ENCODE measurements at regions not wholly inside any gene's neighbourhood (a gene's known extent, or its start where the extent isn't known, plus 50 kb on each side); places are given as distances from the start of the nearest gene placed in this dataset.

DNA sequence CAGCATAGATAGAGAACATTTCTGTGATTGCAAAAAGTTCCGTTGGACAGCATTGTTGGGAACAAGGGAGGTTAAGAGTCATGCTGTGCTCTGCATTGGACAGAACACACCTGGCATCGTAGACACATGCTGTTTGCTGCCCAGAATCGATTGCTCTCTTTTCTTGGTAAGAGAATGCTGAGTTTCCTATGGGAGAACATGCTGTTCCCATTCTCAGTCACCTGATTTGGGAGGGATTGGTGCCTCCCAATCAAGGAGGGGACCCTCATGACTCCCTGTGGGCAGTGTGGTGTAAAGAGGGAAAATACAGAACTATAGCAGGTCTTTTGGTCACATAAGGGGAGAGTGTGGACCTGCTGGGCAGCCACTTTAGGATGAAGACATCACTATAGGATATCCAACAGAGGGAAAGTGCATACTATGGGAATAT lies 555.4 kb upstream of the CLINT1 start:
- DNase-seq (ENCODE audit: low read depth in 4 of 4, low spot score in 3 of 4), result no peak

GRCh38 chr5:158413122-158413680 lies 554.3 kb upstream of the CLINT1 start:
- DNase-seq (ENCODE audit: low read depth in 4 of 4, low spot score in 3 of 4), result no peak

DNA sequence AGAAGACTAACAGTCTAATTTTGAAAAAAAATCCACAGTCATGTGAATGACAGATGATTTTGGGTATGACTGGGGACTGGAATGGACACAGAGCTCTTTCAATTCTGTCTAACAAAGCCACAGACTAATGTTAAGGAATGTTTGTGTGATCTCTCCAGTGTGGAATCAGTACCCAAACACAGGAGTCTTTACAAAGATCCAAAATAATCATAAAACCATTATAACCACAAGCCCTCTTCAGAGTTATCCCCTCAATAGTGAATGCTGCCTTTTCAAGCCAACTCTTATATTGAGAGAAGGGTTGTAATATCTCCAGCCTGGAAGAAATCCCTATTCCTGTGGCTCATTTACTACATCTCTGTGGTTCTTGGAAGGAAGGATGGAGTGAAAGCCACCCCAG lies 552.0 kb upstream of the CLINT1 start:
- no peak for DNase-seq (ENCODE audit: low read depth in 4 of 4, low spot score in 3 of 4)

- no peak for DNase-seq (ENCODE audit: low read depth in 4 of 4, low spot score in 3 of 4)
Observed at GRCh38 chr5:158409507-158409906, 550.6 kb upstream of the CLINT1 start.

GRCh38 chr5:158407824-158408195 lies 548.9 kb upstream of the CLINT1 start:
- no peak for DNase-seq (ENCODE audit: low read depth in 4 of 4, low spot score in 3 of 4)

DNA sequence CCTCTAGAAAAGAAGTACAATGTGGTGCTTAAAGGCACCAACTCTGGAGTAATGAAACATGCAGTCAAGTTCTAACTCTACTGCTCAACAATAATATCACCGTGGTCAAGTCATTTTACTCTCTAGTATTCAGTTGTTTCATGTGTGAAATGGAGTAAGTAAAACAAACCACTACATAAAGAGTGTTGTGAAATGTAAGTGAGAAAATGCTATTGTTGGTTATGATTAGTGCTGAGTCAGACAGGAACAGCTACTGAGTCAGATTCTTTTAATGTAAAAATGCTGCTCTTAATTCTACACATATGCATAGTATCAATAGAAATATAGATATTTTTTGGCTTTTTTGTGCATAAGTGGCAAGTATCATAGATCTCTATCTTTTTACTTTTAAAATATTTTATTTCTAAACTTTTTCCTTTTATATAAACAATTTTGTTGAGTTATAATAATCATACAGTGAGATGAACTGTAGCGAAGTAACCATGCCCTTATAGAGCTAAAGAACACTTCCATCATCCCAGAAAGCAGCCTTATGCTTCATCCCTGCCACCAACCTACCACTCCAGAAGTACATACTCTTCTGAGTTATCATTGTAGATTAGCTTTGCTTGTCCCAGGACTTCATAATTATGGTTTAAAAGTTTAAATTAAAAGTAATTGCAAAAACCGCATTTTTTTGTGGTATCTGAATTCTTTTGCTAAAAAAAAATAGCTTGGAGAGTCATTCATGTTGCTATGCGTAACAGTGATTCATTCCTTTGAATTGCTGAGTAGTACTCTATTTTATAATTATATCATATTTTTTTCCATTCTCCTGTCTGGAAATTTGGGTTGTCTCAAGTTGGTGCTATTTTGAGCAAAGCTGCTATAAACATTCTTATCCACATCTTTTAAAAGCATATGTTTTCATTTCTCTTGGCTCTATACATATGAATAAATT lies 548.2 kb upstream of the CLINT1 start:
- no peak for DNase-seq (ENCODE audit: low read depth in 4 of 4, low spot score in 3 of 4)

- DNase-seq (ENCODE audit: low read depth in 4 of 4, low spot score in 3 of 4), result no peak
Observed at GRCh38 chr5:158398360-158399201, 539.6 kb upstream of the CLINT1 start.

DNA sequence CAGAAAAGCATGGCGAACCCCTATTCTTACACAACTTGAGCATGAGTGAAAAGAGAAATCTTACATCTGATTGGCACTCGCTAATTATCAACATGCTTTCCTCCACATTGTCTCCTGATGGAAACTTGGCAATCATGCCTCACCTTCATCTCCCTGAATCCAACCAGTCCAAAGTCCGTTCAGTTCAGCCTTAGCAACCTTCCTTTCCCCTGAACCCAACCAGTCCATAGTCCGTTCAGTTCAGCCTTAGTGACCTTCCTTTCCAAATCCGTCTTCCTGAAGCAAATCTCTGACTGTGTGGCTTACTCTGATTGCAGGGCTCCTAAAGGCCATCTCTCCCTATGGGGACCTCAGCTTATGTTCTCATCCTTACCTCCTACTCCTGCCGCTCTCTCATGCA lies 538.3 kb upstream of the CLINT1 start:
- DNase-seq (ENCODE audit: low read depth in 4 of 4, low spot score in 3 of 4), result no peak

- no peak for DNase-seq (ENCODE audit: low read depth in 4 of 4, low spot score in 3 of 4)
Observed at GRCh38 chr5:158394102-158394501, 535.2 kb upstream of the CLINT1 start.

GRCh38 chr5:158393457-158393856 lies 534.5 kb upstream of the CLINT1 start:
- DNase-seq (ENCODE audit: low read depth in 4 of 4, low spot score in 3 of 4), result no peak

DNA sequence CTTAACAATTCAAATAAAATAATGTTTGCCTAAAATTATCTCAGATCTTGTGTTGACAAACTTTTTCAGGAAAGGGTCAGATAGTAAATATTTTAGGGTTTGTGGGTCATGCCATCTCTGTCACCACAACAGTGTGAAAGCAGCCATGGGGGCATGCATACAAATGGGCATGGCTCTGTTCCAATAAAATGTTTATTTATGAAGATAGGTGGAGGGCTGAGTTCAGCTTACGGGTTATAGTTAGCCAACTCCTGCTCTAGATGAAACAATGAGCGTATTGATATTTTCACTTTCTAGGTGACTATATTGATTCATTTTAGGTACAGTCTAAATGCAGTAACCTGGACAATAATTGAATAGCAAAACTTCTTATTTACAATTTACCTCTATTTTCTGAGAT lies 533.8 kb upstream of the CLINT1 start:
- DNase-seq (ENCODE audit: low read depth in 4 of 4, low spot score in 3 of 4), result no peak

DNA sequence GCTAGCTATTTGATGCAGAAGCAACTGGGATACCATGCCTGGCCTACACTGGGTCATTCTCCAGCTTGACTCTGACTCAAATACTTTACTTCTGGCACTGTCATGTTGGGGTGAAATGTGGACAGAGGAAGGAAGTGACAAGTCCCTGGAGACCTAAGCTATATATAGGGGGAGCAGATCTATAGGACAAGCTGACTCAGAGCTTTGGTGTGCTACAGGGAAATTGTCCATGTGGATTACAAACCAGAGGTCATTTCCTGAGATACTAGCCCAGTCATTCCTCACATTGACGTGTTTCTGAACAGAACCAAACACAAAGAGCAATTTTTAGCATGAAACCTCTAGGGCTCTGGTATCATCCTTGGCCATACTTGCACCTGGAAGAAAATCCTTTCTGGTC lies 531.6 kb upstream of the CLINT1 start:
- DNase-seq (ENCODE audit: low read depth in 4 of 4, low spot score in 3 of 4), result no peak

DNA sequence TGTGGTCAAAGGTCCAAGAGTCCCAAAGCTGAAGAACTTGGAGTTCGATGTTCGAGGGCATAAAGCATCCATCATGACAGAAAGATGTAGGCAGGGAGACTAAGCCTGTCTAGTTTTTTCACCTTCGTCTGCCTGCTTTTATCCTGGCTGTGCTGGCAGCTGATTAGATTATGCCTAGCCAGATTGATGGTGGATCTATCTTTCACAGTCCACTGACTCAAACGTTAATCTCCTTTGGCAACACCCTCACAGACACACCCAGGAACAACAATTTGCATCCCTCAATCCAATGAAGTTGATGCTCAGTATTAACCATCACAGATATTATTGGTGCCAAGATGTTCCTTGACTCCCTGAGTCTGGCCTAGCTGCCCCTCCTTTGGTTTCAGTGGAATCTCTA lies 530.8 kb upstream of the CLINT1 start:
- no peak for DNase-seq (ENCODE audit: low read depth in 4 of 4, low spot score in 3 of 4)

DNA sequence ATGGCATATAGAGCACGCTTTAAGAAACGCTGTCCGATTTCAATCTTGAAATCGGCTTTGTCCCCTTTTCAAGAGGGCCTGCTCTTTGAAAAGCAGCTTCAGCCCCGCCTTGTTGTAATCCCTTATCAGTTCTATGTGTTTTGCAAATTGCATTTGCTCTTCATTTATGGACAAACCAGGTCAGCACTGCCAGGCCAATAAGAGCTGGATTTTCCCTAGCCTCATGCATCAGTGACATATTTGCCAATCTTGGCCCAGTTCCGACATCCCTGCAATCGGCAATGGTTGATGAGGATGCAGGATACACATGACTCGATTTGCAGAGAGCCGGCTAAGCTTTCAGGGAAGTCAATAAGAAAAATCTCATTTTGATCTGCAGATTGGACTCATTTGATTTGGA lies 529.1 kb upstream of the CLINT1 start:
- DNase-seq (ENCODE audit: low read depth in 4 of 4, low spot score in 3 of 4), result no peak

GRCh38 chr5:158387499-158387898 lies 528.6 kb upstream of the CLINT1 start:
- no peak for DNase-seq (ENCODE audit: low read depth in 4 of 4, low spot score in 3 of 4)

- no peak for DNase-seq (ENCODE audit: low read depth in 4 of 4, low spot score in 3 of 4)
Observed at GRCh38 chr5:158385982-158386381, 527.0 kb upstream of the CLINT1 start.

DNA sequence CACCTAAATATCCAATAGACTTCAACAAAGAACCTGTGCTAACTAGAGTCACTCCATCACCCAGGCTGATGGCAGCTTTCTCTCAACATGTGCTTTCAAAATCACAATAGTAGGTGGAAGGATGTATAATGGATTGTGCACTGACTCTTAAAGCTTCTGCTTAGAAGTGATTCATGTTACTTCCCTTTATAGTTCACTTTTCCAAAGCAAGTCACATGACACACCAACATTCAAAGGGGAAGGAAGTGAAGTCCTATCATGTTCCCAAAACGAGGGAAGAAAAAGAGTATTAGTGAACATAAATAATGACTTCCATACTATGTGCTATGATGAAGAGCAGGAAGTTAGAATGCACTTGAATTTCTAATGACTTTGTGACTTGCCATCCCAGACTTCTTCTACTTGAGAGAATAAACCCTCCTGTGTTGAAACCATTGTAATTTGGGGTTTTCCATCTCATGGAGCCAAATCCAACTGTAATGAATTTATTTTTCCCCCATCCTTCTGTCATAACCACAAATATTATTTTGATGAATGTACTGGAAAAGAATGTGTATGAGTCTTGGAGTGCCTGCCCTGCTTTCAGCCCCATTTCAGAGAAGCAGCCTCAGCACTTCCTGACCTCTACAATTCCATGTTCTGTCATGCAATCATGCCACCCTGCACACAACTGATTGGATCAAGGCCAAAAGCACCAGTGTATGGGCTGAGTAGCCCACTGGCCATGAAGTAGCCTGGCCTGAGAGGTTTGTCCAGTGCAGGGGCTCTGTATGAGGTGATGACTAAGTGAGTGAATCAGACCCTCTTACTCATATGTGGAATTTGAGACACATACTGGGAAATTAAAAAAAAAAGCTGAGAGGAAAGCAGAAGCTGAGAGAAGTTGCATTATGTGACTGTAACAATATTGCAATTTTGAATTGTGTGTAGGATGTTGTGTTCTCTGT lies 525.9 kb upstream of the CLINT1 start:
- no peak for DNase-seq (ENCODE audit: low read depth in 4 of 4, low spot score in 3 of 4)

DNA sequence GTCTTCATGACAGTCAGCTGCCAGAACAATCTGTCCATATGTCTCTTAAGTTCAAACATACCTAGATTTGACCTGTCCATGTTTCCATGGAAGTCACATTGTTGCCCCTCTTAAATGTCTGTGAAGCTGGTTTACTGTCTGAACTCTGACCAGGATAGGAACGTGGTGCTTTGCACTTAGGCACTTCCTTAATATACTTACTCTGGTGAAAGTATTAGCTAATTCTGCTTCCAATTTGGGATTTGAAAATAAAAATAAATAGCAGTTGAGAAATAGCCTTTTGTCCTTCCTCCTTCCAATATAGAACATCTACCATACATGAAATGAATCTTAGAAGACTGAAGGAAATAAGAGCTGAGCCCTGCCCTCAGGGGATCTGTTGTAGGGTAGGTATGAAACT lies 524.5 kb upstream of the CLINT1 start:
- DNase-seq (ENCODE audit: low read depth in 4 of 4, low spot score in 3 of 4), result no peak

DNA sequence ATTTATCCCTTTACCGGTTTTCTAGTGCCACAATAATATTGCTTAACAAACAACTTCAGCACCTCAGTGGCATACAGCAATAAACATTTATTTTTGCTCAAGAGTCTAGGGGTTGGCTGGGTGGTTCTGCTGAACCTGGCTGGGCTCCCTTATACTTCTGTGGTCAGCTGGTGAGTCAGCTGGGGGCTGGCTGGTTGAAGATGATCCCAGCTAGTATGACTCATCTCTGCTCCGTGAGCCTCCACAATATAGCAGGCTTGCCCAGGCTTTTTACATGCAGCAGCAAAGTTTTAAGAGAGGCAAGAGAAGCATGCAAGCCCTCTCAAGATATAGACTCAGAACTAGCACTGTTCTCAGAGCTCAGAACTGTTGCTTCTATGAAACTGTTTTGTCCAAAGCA lies 523.5 kb upstream of the CLINT1 start:
- no peak for DNase-seq (ENCODE audit: low read depth in 4 of 4, low spot score in 3 of 4)

DNA sequence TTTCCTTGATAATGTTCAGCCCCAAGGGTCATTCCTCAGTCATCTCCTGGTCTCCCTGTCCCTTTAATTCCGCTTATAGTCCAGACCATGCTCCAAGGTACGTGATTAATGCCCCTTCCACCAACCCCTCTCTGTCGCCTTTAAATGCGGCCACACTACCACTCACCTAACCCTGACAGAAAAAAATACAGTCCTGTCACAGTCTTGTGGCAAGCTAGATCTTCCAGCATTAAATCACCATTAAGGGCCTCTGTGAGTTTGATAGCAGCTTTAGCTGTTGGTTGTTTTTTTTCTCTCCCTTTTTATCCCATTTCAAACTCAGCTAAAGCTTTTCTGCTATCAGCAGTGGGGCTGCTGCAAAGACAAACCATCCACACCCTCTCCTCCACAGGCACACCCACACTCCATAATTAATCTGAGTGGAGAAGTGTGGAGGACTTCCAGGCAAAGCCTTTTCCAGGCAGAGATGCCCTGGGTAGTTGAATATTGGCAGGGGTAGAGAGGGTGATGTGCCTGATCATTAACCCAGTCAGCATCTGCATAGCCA lies 522.7 kb upstream of the CLINT1 start:
- no peak for DNase-seq (ENCODE audit: low read depth in 4 of 4, low spot score in 3 of 4)

All from left renal pelvis (tissue), 4 donors.